NCI-H1092 treated with DMSO at 0.1 percent for 48 hours (cell line): ENCODE measurements at regions not wholly inside any gene's neighbourhood (a gene's known extent, or its start where the extent isn't known, plus 50 kb on each side); places are given as distances from the start of the nearest gene placed in this dataset.
A peak's percentile ranks its signal among the peaks of the same experiment; 100 is the strongest.

Experiments used
- DNase-seq: peaks from one replicate; lab custom pipeline; 2025; lab: John Stamatoyannopoulos, UW

GRCh38 chr10:88059190-88059589 is 195.8 kb downstream of the PTEN start:
- no peak for DNase-seq

- DNase-seq, result no peak
Measured at GRCh38 chr10:88060762-88061161, 197.3 kb downstream of the PTEN start.

- no peak for DNase-seq
Measured at GRCh38 chr10:88062385-88062784, 199.0 kb downstream of the PTEN start.

- no peak for DNase-seq
Measured at GRCh38 chr10:88062798-88063472, 199.5 kb downstream of the PTEN start.

GRCh38 chr10:88063861-88064557 is 200.6 kb downstream of the PTEN start:
- no peak for DNase-seq

GRCh38 chr10:88064608-88065382 is 201.4 kb downstream of the PTEN start:
- DNase-seq, result peak; percentile 3

- DNase-seq, result no peak
Measured at GRCh38 chr10:88065383-88066049, 202.1 kb downstream of the PTEN start.

GRCh38 chr10:88066319-88066718 is 202.9 kb downstream of the PTEN start:
- DNase-seq, result no peak

- DNase-seq, result no peak
Measured at GRCh38 chr10:88066876-88067275, 203.5 kb downstream of the PTEN start.

- no peak for DNase-seq
Measured at GRCh38 chr10:88067737-88068136, 204.3 kb downstream of the PTEN start.

- no peak for DNase-seq
Measured at GRCh38 chr10:88069338-88069737, 205.9 kb downstream of the PTEN start.

GRCh38 chr10:88070080-88070880 is 206.9 kb downstream of the PTEN start:
- DNase-seq, result no peak

- DNase-seq, result no peak
Measured at GRCh38 chr10:88071879-88072278, 208.5 kb downstream of the PTEN start.

GRCh38 chr10:88073682-88074081 is 210.3 kb downstream of the PTEN start:
- DNase-seq, result no peak

GRCh38 chr10:88074971-88075370 is 211.5 kb downstream of the PTEN start:
- DNase-seq, result no peak

GRCh38 chr10:88076027-88076880 is 212.8 kb downstream of the PTEN start:
- DNase-seq, result no peak

- no peak for DNase-seq
Measured at GRCh38 chr10:88077977-88078376, 214.6 kb downstream of the PTEN start.

GRCh38 chr10:88080213-88080612 is 216.8 kb downstream of the PTEN start:
- peak; percentile 22 for DNase-seq

- no peak for DNase-seq
Measured at GRCh38 chr10:88081457-88082054, 218.1 kb downstream of the PTEN start.

- no peak for DNase-seq
Measured at GRCh38 chr10:88082391-88082790, 219.0 kb downstream of the PTEN start.
